ENCODE measurements at regions not wholly inside any gene's neighbourhood (a gene's known extent, or its start where the extent isn't known, plus 50 kb on each side); places are given as distances from the start of the nearest gene placed in this dataset.

- Histone ChIP-seq H3K27me3 (ENCODE audit: insufficient read depth, low read length) (no peaks in the 10 kb centered on the region), H3K9me2 (ENCODE audit: insufficient read depth) (no peaks in the 10 kb centered on the region), H3K9me3 (ENCODE audit: control insufficient read depth in 1 of 2, insufficient read depth in 1 of 2, low read depth in 1 of 2, low read length in 2 of 2) (no peaks in the 10 kb centered on the region), H3K36me3 (ENCODE audit: control insufficient read depth in 1 of 2, insufficient read depth in 2 of 2, low read length in 2 of 2) (no peaks in the 10 kb centered on the region), H2AFZ (ENCODE audit: low read depth, low read length, poor library complexity, severe bottlenecking) (no peak overlapping the region), H3K9ac (ENCODE audit: low read length) (no peak overlapping the region), H3K27ac (ENCODE audit: low read depth, low read length) (no peak overlapping the region), H3K4me3 (replicated peaks in 1 of 2; ENCODE audit: low read depth in 1 of 2, low read length in 2 of 2) (no peak overlapping the region), H3K4me1 (ENCODE audit: control insufficient read depth in 1 of 2, insufficient read depth in 2 of 2, low read length in 2 of 2) (no peaks in the 10 kb centered on the region), H3K79me2 (ENCODE audit: insufficient read depth, low read length) (no peaks in the 10 kb centered on the region), H4K20me1 (ENCODE audit: insufficient read depth) (no peaks in the 10 kb centered on the region), H3K4me2 (ENCODE audit: low read length) (no peak overlapping the region)
- no peak for TF ChIP-seq CBX3 (IDR thresholded peaks at IDR 0.05; ENCODE audit: low read depth)
- TF ChIP-seq SP1 (IDR thresholded peaks at IDR 0.05; ENCODE audit: low read depth) = no peak
- TF ChIP-seq EZH2phosphoT487 (IDR thresholded peaks at IDR 0.05; ENCODE audit: borderline replicate concordance) = no peak
- TF ChIP-seq ZFX (IDR thresholded peaks at IDR 0.05) = no peak
- no peak for TF ChIP-seq ELF1 (IDR thresholded peaks at IDR 0.05; ENCODE audit: borderline replicate concordance, low read depth)
- no peak for TF ChIP-seq YY1 (IDR thresholded peaks at IDR 0.05; ENCODE audit: extremely low read depth, insufficient replicate concordance, low read depth, low read length)
- TF ChIP-seq, protein P1, sequence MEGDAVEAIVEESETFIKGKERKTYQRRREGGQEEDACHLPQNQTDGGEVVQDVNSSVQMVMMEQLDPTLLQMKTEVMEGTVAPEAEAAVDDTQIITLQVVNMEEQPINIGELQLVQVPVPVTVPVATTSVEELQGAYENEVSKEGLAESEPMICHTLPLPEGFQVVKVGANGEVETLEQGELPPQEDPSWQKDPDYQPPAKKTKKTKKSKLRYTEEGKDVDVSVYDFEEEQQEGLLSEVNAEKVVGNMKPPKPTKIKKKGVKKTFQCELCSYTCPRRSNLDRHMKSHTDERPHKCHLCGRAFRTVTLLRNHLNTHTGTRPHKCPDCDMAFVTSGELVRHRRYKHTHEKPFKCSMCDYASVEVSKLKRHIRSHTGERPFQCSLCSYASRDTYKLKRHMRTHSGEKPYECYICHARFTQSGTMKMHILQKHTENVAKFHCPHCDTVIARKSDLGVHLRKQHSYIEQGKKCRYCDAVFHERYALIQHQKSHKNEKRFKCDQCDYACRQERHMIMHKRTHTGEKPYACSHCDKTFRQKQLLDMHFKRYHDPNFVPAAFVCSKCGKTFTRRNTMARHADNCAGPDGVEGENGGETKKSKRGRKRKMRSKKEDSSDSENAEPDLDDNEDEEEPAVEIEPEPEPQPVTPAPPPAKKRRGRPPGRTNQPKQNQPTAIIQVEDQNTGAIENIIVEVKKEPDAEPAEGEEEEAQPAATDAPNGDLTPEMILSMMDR (IDR thresholded peaks at IDR 0.05 in 2 of 3, conservative IDR thresholded peaks at IDR 0.05 in 1 of 3; ENCODE audit: borderline replicate concordance in 1 of 3, insufficient read depth in 1 of 3, low read depth in 2 of 3, low read length in 2 of 3) = no peak
- no peak for TF ChIP-seq ZNF274 (IDR thresholded peaks at IDR 0.05; ENCODE audit: low read depth, low read length)
- TF ChIP-seq, protein P2, sequence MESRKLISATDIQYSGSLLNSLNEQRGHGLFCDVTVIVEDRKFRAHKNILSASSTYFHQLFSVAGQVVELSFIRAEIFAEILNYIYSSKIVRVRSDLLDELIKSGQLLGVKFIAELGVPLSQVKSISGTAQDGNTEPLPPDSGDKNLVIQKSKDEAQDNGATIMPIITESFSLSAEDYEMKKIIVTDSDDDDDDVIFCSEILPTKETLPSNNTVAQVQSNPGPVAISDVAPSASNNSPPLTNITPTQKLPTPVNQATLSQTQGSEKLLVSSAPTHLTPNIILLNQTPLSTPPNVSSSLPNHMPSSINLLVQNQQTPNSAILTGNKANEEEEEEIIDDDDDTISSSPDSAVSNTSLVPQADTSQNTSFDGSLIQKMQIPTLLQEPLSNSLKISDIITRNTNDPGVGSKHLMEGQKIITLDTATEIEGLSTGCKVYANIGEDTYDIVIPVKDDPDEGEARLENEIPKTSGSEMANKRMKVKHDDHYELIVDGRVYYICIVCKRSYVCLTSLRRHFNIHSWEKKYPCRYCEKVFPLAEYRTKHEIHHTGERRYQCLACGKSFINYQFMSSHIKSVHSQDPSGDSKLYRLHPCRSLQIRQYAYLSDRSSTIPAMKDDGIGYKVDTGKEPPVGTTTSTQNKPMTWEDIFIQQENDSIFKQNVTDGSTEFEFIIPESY (IDR thresholded peaks at IDR 0.05; ENCODE audit: extremely low read depth, insufficient replicate concordance, low read length) = no peak
- TF ChIP-seq, protein P3, sequence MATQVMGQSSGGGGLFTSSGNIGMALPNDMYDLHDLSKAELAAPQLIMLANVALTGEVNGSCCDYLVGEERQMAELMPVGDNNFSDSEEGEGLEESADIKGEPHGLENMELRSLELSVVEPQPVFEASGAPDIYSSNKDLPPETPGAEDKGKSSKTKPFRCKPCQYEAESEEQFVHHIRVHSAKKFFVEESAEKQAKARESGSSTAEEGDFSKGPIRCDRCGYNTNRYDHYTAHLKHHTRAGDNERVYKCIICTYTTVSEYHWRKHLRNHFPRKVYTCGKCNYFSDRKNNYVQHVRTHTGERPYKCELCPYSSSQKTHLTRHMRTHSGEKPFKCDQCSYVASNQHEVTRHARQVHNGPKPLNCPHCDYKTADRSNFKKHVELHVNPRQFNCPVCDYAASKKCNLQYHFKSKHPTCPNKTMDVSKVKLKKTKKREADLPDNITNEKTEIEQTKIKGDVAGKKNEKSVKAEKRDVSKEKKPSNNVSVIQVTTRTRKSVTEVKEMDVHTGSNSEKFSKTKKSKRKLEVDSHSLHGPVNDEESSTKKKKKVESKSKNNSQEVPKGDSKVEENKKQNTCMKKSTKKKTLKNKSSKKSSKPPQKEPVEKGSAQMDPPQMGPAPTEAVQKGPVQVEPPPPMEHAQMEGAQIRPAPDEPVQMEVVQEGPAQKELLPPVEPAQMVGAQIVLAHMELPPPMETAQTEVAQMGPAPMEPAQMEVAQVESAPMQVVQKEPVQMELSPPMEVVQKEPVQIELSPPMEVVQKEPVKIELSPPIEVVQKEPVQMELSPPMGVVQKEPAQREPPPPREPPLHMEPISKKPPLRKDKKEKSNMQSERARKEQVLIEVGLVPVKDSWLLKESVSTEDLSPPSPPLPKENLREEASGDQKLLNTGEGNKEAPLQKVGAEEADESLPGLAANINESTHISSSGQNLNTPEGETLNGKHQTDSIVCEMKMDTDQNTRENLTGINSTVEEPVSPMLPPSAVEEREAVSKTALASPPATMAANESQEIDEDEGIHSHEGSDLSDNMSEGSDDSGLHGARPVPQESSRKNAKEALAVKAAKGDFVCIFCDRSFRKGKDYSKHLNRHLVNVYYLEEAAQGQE (IDR thresholded peaks at IDR 0.05; ENCODE audit: low read depth) = no peak
- no peak for TF ChIP-seq SIN3A (IDR thresholded peaks at IDR 0.05; ENCODE audit: low read depth)
- CTCF ChIA-PET = no interaction called here
- DNase-seq (ENCODE audit: low read depth, low spot score) = no peak
- POLR2A ChIA-PET = no interaction called here
- ATAC-seq = no peak
- BruUV-seq (replicated peaks) = no TSS peak
- intact Hi-C loops (cut with micrococcal nuclease) = no loop called here
- RAD21 ChIA-PET (ENCODE audit: low non-redundant PET in 1 of 2, low total read pairs in 2 of 2, uncharacterized antibody in 2 of 2, unreplicated experiment in 2 of 2) = no interaction called here
Measured at GRCh38 chr22:47601666-47602065, 839.2 kb downstream of the TBC1D22A start.
